WTC11 (cell line): ENCODE measurements at regions not wholly inside any gene's neighbourhood (a gene's known extent, or its start where the extent isn't known, plus 50 kb on each side); places are given as distances from the start of the nearest gene placed in this dataset.

ENCODE experiments used
- ATAC-seq: fragments of 200-7000 bp; cut with Tn5 transposase; 2 replicates; pipeline ENCODE4 v1.10.0; 2021; ENCODE audit warnings: mild to moderate bottlenecking, moderate library complexity
- CTCF ChIA-PET: fragments of 300-600 bp; sonication (Branson Sonifier 250); formaldehyde crosslinking; loops from one replicate; lab custom pipeline; 2021; ENCODE audit warnings: antibody characterized with exemption; lab: Charles Lee
- POLR2A ChIA-PET: fragments of 350-600 bp; sonication (Branson Sonifier 250); formaldehyde crosslinking; loops from one replicate; lab custom pipeline; 2021; ENCODE audit warnings: antibody characterized with exemption; lab: Charles Lee
- DNase-seq: peaks from one replicate; pipeline ENCODE4 v3.0.0; 2021; ENCODE audit warnings: low spot score
- H3K27ac Mint-ChIP-seq: 2 replicates; pipeline ENCODE4 v1.8.0; 2021; ENCODE audit warnings: mixed read lengths
- H3K27me3 Mint-ChIP-seq: 2 replicates; pipeline ENCODE4 v1.8.0; 2021; ENCODE audit warnings: low read depth, mild to moderate bottlenecking, moderate library complexity, mixed read lengths
- H3K36me3 Mint-ChIP-seq: 2 replicates; pipeline ENCODE4 v1.8.0; 2021; ENCODE audit warnings: mixed read lengths
- H3K4me1 Mint-ChIP-seq: 2 replicates; pipeline ENCODE4 v1.8.0; 2022; ENCODE audit warnings: mixed read lengths
- H3K4me3 Mint-ChIP-seq: 2 replicates; pipeline ENCODE4 v1.8.0; 2021; ENCODE audit warnings: mild to moderate bottlenecking, moderate library complexity, mixed read lengths
- H3K9me3 Mint-ChIP-seq: 2 replicates; pipeline ENCODE4 v1.8.0; 2021; ENCODE audit warnings: mixed read lengths
- ATF2 ChIP-seq: sonication (generic); formaldehyde crosslinking; IDR thresholded peaks from 2 replicates; pipeline ENCODE4 v1.8.1; 2022; ENCODE audit warnings: low read depth, missing genetic modification reagents, borderline replicate concordance
- E2F5 ChIP-seq: sonication (generic); formaldehyde crosslinking; IDR thresholded peaks from 2 replicates; pipeline ENCODE4 v1.8.1; 2022; ENCODE audit warnings: mild to moderate bottlenecking, moderate library complexity, missing genetic modification reagents
- FOXJ3 ChIP-seq: sonication (generic); formaldehyde crosslinking; IDR thresholded peaks from 2 replicates; pipeline ENCODE4 v1.9.0; 2021; ENCODE audit warnings: missing genetic modification reagents, mild to moderate bottlenecking, borderline replicate concordance
- FOXP4 ChIP-seq: sonication (generic); formaldehyde crosslinking; IDR thresholded peaks from 2 replicates; pipeline ENCODE4 v1.8.0; 2022; ENCODE audit warnings: mild to moderate bottlenecking, missing genetic modification reagents
- GABPB1 ChIP-seq: sonication (generic); formaldehyde crosslinking; IDR thresholded peaks from 2 replicates; pipeline ENCODE4 v1.8.1; 2023; ENCODE audit warnings: mild to moderate bottlenecking, missing genetic modification reagents
- GRHL2 ChIP-seq: fragments of 250-450 bp; sonication (Bioruptor Pico); IDR thresholded peaks from 2 replicates; pipeline ENCODE4 v1.8.0; 2022; ENCODE audit warnings: mild to moderate bottlenecking, moderate library complexity; ENCODE audit not compliant: insufficient replicate concordance, severe bottlenecking
- NFYB ChIP-seq: sonication (generic); formaldehyde crosslinking; conservative IDR thresholded peaks from 2 replicates; pipeline ENCODE4 v1.8.0; 2022; ENCODE audit warnings: low read depth, missing genetic modification reagents
- NR1H2 ChIP-seq: sonication (generic); formaldehyde crosslinking; IDR thresholded peaks from 2 replicates; pipeline ENCODE4 v1.9.0; 2021; ENCODE audit warnings: mild to moderate bottlenecking, moderate library complexity, missing genetic modification reagents
- PRRX2 ChIP-seq: fragments of 250-450 bp; sonication (Bioruptor Pico); IDR thresholded peaks from 2 replicates; pipeline ENCODE4 v1.8.0; 2021; ENCODE audit warnings: mild to moderate bottlenecking
- SMAD4 ChIP-seq: sonication (generic); formaldehyde crosslinking; IDR thresholded peaks from 2 replicates; pipeline ENCODE4 v1.8.0; 2022; ENCODE audit warnings: mild to moderate bottlenecking, missing genetic modification reagents
- TEAD1 ChIP-seq: sonication (generic); formaldehyde crosslinking; IDR thresholded peaks from 2 replicates; pipeline ENCODE4 v1.8.0; 2022; ENCODE audit warnings: mild to moderate bottlenecking, missing genetic modification reagents
- TP53 ChIP-seq: sonication (generic); formaldehyde crosslinking; IDR thresholded peaks from 2 replicates; pipeline ENCODE4 v1.8.1; 2023; ENCODE audit warnings: mild to moderate bottlenecking, missing genetic modification reagents
- ZNF121 ChIP-seq: sonication (generic); formaldehyde crosslinking; IDR thresholded peaks from 2 replicates; pipeline ENCODE4 v1.8.0; 2023; ENCODE audit warnings: missing genetic modification reagents
- ZNF317 ChIP-seq: sonication (generic); formaldehyde crosslinking; IDR thresholded peaks from 2 replicates; pipeline ENCODE4 v1.8.1; 2023; ENCODE audit warnings: low read depth, mild to moderate bottlenecking, moderate library complexity, missing genetic modification reagents, borderline replicate concordance
- ZNF396 ChIP-seq: fragments of 250-450 bp; sonication (Bioruptor Pico); IDR thresholded peaks from 2 replicates; pipeline ENCODE4 v1.8.0; 2021; ENCODE audit warnings: mild to moderate bottlenecking, moderate library complexity, borderline replicate concordance
- ZNF423 ChIP-seq: fragments of 250-450 bp; sonication (Bioruptor Pico); IDR thresholded peaks from 2 replicates; pipeline ENCODE4 v2.1.2; 2022; ENCODE audit warnings: mild to moderate bottlenecking, moderate library complexity
- ZNF512 ChIP-seq: sonication (generic); formaldehyde crosslinking; IDR thresholded peaks from 2 replicates; pipeline ENCODE4 v1.8.1; 2022; ENCODE audit warnings: missing genetic modification reagents, borderline replicate concordance
- ZNF671 ChIP-seq: fragments of 250-450 bp; sonication (Bioruptor Pico); IDR thresholded peaks from 2 replicates; pipeline ENCODE4 v1.8.0; 2021; ENCODE audit warnings: mild to moderate bottlenecking
- TF ChIP-seq, protein P1 (sequence below): fragments of 250-450 bp; sonication (Bioruptor Pico); conservative IDR thresholded peaks from 2 replicates; pipeline ENCODE4 v1.9.0; 2021; ENCODE audit warnings: mild to moderate bottlenecking

DNA sequence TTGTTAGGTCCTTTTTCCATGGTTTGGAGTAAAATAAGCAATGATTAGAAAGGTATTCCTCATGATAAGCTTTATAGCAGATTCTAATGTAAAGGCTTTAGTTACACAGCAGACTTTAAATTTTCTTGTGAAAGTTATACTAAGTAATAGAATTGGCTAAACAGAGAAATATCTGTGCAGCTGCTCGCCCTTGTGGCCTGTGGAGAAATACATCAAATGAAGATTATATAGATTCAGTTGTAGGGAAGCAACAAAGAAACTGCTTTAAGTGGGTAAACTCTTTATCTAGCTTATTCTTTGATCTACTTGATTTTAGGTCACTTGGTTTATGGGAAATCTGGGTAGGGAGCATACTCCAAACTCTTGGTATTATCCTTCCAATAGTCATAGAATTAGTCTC, 1269.7 kb upstream of the SPRY2 start:
- ChIA-PET POLR2A (no interaction called here), CTCF (no interaction called here)
- H3K36me3 Mint-ChIP-seq = peaks cover 5% of the 10 kb centered on the region; the same call in 1 of the 2 replicates
- no peak overlapping the region for H3K4me3 Mint-ChIP-seq
- no peaks in the 10 kb centered on the region for H3K27me3 Mint-ChIP-seq
- ATAC-seq = no peak
- H3K9me3 Mint-ChIP-seq = peaks cover 14% of the 10 kb centered on the region
- no peak overlapping the region for H3K27ac Mint-ChIP-seq
- no peak for TF ChIP-seq SMAD4 (CRISPR knock-in tag)
- TF ChIP-seq FOXP4 = no peak
- TF ChIP-seq E2F5 (CRISPR knock-in tag) = no peak
- no peaks in the 10 kb centered on the region for H3K4me1 Mint-ChIP-seq
- no peak for DNase-seq

GRCh38 chr13:81609335-81609734, 1268.4 kb upstream of the SPRY2 start:
- Mint-ChIP-seq H3K9me3 (peaks cover 10% of the 10 kb centered on the region), H3K4me3 (no peak overlapping the region), H3K27ac (no peak overlapping the region), H3K27me3 (no peaks in the 10 kb centered on the region), H3K4me1 (no peaks in the 10 kb centered on the region), H3K36me3 (peaks cover 5% of the 10 kb centered on the region; the same call in 1 of the 2 replicates)
- DNase-seq = no peak
- no peak for ATAC-seq
- CTCF ChIA-PET = no interaction called here
- TF ChIP-seq ZNF671 (CRISPR knock-in tag) (no peak), GRHL2 (CRISPR knock-in tag) (no peak), ZNF512 (CRISPR knock-in tag) (no peak), TEAD1 (CRISPR knock-in tag) (no peak), FOXP4 (no peak), NFYB (CRISPR knock-in tag) (no peak), FOXJ3 (CRISPR knock-in tag) (no peak), NR1H2 (CRISPR knock-in tag) (no peak), ZNF396 (no peak), ZNF317 (no peak), ZNF121 (CRISPR knock-in tag) (no peak), GABPB1 (CRISPR knock-in tag) (no peak), ATF2 (CRISPR knock-in tag) (no peak), TP53 (no peak), ZNF423 (CRISPR knock-in tag) (no peak), PRRX2 (no peak)
- TF ChIP-seq, protein P1, sequence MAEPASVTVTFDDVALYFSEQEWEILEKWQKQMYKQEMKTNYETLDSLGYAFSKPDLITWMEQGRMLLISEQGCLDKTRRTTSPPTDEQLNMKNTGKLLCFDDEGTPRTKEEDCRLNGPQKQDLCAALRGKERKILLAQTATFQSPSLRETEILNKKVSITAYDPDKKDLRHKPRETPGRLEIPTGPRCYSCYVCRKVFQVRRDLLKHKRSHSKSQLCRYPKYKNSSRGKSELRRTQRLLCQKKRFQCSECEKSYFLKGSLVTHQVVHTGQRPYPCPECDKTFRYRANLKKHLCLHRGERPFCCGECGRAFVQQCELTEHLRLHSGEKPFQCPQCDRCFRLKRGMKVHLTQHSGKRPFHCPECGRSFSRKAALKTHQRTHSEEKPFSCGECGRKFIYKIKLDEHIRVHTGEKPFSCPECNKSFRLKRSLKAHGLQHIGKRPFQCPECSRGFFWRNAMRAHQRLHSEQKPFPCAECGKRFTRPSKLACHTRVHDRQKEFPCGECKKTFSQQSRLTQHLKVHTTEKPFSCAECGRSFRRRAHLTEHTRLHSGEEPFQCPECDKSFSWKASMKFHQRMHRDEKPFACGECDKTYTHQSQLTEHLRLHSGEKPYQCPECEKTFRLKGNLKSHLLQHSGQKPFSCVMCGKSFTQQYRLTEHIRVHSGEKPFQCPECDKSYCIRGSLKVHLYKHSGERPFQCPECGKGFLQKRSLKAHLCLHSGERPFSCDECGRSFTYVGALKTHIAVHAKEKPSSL = no peak
- POLR2A ChIA-PET = no interaction called here
